OCI-LY7 (cell line): ENCODE measurements at regions not wholly inside any gene's neighbourhood (a gene's known extent, or its start where the extent isn't known, plus 50 kb on each side); places are given as distances from the start of the nearest gene placed in this dataset.
"Not testable (repeated sequence)": the region's sequence is repeated elsewhere in the genome, so short reads cannot be mapped to it uniquely, and the experiment has no call there.

Experiments used
- BruUV-seq: library from RNA; stranded (reverse); fragments of 400-500 nt; replicated peaks from 2 replicates; lab custom pipeline; 2021; lab: Mats Ljungman, UMichigan
- CTCF ChIA-PET: fragments of 300-600 bp; sonication (Branson Sonifier 250); formaldehyde crosslinking; loops from one replicate; lab custom pipeline; 2022; ENCODE audit warnings: antibody characterized with exemption; ENCODE audit not compliant: unreplicated experiment; lab: Charles Lee
- POLR2A ChIA-PET: fragments of 300-600 bp; sonication (Branson Sonifier 250); formaldehyde crosslinking; loops from one replicate; lab custom pipeline; 2022; ENCODE audit warnings: antibody characterized with exemption; lab: Charles Lee
- DNase-seq: peaks from one replicate; pipeline ENCODE4 v3.0.0-alpha.2; 2015; ENCODE audit warnings: low spot score
- H2AFZ ChIP-seq: fragments of 200-600 bp; sonication (generic), shearing (Covaris generic); 2 replicates; pipeline ENCODE4 v1.6.1; 2014; ENCODE audit warnings: mild to moderate bottlenecking, antibody characterized with exemption, low read length, moderate library complexity
- H3K27ac ChIP-seq: fragments of 200-600 bp; sonication (generic); 2 replicates; pipeline ENCODE4 v1.5.1; 2014; ENCODE audit warnings: mixed run types, low read depth, mild to moderate bottlenecking, moderate library complexity, low read length, inconsistent platforms; ENCODE audit not compliant: poor library complexity, severe bottlenecking
- H3K36me3 ChIP-seq: fragments of 200-600 bp; sonication (generic); 2 replicates; pipeline ENCODE4 v1.6.1; 2014; ENCODE audit warnings: mild to moderate bottlenecking, antibody characterized with exemption, low read length, moderate library complexity, mixed read lengths; ENCODE audit not compliant: insufficient read depth
- H3K4me1 ChIP-seq: fragments of 200-600 bp; sonication (generic); 2 replicates; pipeline ENCODE4 v1.5.1; 2014; ENCODE audit warnings: mild to moderate bottlenecking, low read length; ENCODE audit not compliant: insufficient read depth, poor library complexity, severe bottlenecking
- H3K4me2 ChIP-seq: fragments of 200-600 bp; sonication (generic); 2 replicates; pipeline ENCODE4 v1.6.1; 2014; ENCODE audit warnings: mild to moderate bottlenecking, low read length
- H3K4me3 ChIP-seq: fragments of 200-600 bp; sonication (generic); 2 replicates; pipeline ENCODE4 v1.5.1; 2014; ENCODE audit warnings: mild to moderate bottlenecking, low read depth, low read length; ENCODE audit not compliant: poor library complexity, severe bottlenecking
- H3K79me2 ChIP-seq: fragments of 200-600 bp; sonication (generic); 2 replicates; pipeline ENCODE4 v1.6.1; 2016; ENCODE audit warnings: low read depth, mild to moderate bottlenecking, low read length, moderate library complexity, mixed read lengths; ENCODE audit not compliant: insufficient read depth
- H3K9me2 ChIP-seq: fragments of 200-600 bp; sonication (generic); 2 replicates; pipeline ENCODE4 v1.6.1; 2016; ENCODE audit warnings: mild to moderate bottlenecking, low read length, mixed read lengths; ENCODE audit not compliant: insufficient read depth
- H3K9me3 ChIP-seq: fragments of 200-600 bp; sonication (generic); 2 replicates; pipeline ENCODE4 v1.6.1; 2014; ENCODE audit warnings: mild to moderate bottlenecking, mixed run types, low read length, mixed read lengths
- H4K20me1 ChIP-seq: fragments of 200-600 bp; sonication (generic); 2 replicates; pipeline ENCODE4 v1.6.1; 2014; ENCODE audit warnings: mild to moderate bottlenecking, antibody characterized with exemption, low read length, moderate library complexity, mixed read lengths; ENCODE audit not compliant: insufficient read depth
- EZH2phosphoT487 ChIP-seq: fragments of 200-600 bp; sonication (generic); IDR thresholded peaks from 2 replicates; pipeline ENCODE4 v1.6.1; 2018; ENCODE audit warnings: low read depth, borderline replicate concordance, mild to moderate bottlenecking, mixed run types, antibody characterized with exemption, low read length, moderate library complexity, mixed read lengths
- intact Hi-C: fragments of 100-400 bp; cut with micrococcal nuclease; formaldehyde crosslinking; loops from one replicate; pipeline ENCODE4 v1.10.0; 2022; ENCODE audit not compliant: unreplicated experiment
- TF ChIP-seq, protein P1 (sequence below): fragments of 200-600 bp; sonication (generic); conservative IDR thresholded peaks from 2 replicates; pipeline ENCODE4 v1.5.1; 2014; ENCODE audit warnings: mild to moderate bottlenecking, antibody characterized with exemption, low read length, moderate library complexity, mixed read lengths

GRCh38 chr3:104080088-104080626, 1286.6 kb upstream of the ALCAM start:
- DNase-seq: no peak
- Histone ChIP-seq H3K79me2 (no peaks in the 10 kb centered on the region), H3K4me2 (no peak overlapping the region), H2AFZ (no peak overlapping the region), H4K20me1 (no peaks in the 10 kb centered on the region), H3K36me3 (no peaks in the 10 kb centered on the region), H3K27ac (no peak overlapping the region), H3K9me3 (no peaks in the 10 kb centered on the region), H3K9me2 (no peaks in the 10 kb centered on the region), H3K4me1 (no peaks in the 10 kb centered on the region), H3K4me3 (no peak overlapping the region)
- intact Hi-C loops: no loop called here
- TF ChIP-seq EZH2phosphoT487: no peak
- TF ChIP-seq, protein P1, sequence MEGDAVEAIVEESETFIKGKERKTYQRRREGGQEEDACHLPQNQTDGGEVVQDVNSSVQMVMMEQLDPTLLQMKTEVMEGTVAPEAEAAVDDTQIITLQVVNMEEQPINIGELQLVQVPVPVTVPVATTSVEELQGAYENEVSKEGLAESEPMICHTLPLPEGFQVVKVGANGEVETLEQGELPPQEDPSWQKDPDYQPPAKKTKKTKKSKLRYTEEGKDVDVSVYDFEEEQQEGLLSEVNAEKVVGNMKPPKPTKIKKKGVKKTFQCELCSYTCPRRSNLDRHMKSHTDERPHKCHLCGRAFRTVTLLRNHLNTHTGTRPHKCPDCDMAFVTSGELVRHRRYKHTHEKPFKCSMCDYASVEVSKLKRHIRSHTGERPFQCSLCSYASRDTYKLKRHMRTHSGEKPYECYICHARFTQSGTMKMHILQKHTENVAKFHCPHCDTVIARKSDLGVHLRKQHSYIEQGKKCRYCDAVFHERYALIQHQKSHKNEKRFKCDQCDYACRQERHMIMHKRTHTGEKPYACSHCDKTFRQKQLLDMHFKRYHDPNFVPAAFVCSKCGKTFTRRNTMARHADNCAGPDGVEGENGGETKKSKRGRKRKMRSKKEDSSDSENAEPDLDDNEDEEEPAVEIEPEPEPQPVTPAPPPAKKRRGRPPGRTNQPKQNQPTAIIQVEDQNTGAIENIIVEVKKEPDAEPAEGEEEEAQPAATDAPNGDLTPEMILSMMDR: no peak
- CTCF ChIA-PET: no interaction called here
- BruUV-seq: no TSS peak
- POLR2A ChIA-PET: no interaction called here

GRCh38 chr3:104088738-104089137, 1278.0 kb upstream of the ALCAM start:
- H3K4me3 ChIP-seq: no peak overlapping the region
- no peak overlapping the region for H3K27ac ChIP-seq
- H3K9me3 ChIP-seq: no peaks in the 10 kb centered on the region
- TF ChIP-seq, protein P1: no peak
- no peaks in the 10 kb centered on the region for H4K20me1 ChIP-seq
- no peaks in the 10 kb centered on the region for H3K9me2 ChIP-seq
- no peak overlapping the region for H3K4me2 ChIP-seq
- H2AFZ ChIP-seq: no peak overlapping the region
- H3K79me2 ChIP-seq: no peaks in the 10 kb centered on the region
- POLR2A ChIA-PET: no interaction called here
- intact Hi-C loops: no loop called here
- no peak for DNase-seq
- H3K4me1 ChIP-seq: no peaks in the 10 kb centered on the region
- CTCF ChIA-PET: no interaction called here
- no peaks in the 10 kb centered on the region for H3K36me3 ChIP-seq
- no TSS peak for BruUV-seq

DNA sequence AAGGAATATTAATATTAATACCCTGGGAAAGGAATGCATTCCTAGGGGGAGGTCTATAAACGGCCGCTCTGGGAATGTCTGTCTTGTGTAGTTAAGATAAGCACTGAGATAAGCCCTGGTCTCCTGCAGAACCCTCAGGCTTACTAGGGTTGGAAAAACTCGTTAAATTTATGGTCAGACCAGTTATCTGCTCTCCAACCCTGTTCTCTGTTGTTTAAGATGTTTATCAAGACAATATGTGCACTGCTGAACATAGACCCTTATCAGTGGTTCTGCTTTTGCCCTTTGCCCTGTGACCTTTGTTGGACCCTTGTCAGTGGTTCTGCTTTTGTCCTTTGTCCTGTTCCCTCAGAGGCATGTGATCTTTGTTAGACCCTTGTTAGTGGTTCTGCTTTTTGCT, 1276.7 kb upstream of the ALCAM start:
- H3K27ac ChIP-seq, POLR2A ChIA-PET, H3K4me1 ChIP-seq, H3K4me3 ChIP-seq, H3K9me3 ChIP-seq, H4K20me1 ChIP-seq, H3K36me3 ChIP-seq, H2AFZ ChIP-seq, H3K9me2 ChIP-seq, H3K79me2 ChIP-seq, CTCF ChIA-PET, intact Hi-C loops, H3K4me2 ChIP-seq, BruUV-seq, DNase-seq: not testable (repeated sequence)
